ENCODE measurements at regions not wholly inside any gene's neighbourhood (a gene's known extent, or its start where the extent isn't known, plus 50 kb on each side); places are given as distances from the start of the nearest gene placed in this dataset.
"Not testable (repeated sequence)": the region's sequence is repeated elsewhere in the genome, so short reads cannot be mapped to it uniquely, and the experiment has no call there.

DNA sequence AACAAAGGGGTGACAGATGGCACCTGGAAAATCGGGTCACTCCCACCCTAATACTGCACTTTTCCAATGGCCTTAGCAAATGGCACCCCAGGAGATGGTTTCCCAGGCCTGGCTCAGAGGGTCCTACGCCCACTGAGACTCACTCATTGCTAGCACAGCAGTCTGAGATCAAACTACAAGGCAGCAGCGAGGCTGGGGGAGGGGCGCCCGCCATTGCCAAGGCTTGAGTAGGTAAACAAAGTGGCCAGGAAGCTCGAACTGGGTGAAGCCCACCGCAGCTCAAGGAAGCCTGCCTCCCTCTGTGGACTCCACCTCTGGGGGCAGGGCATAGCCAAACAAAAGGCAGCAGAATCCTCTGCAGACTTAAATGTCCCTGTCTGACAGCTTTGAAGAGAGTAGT is 467.2 kb downstream of the EPHA7 start:
- H3K36me3 Mint-ChIP-seq (ENCODE audit: low read depth); H3K27me3 Mint-ChIP-seq (ENCODE audit: low read depth); DNase-seq (ENCODE audit: low spot score); H3K4me1 Mint-ChIP-seq (ENCODE audit: low read depth); H3K4me3 Mint-ChIP-seq; H3K27ac Mint-ChIP-seq: not testable (repeated sequence)
- H3K9me3 Mint-ChIP-seq = peaks cover 16% of the 10 kb centered on the region

GRCh38 chr6:92945799-92946198 is 473.6 kb downstream of the EPHA7 start:
- no peaks in the 10 kb centered on the region for H3K27me3 Mint-ChIP-seq (ENCODE audit: low read depth)
- no peak overlapping the region for H3K4me3 Mint-ChIP-seq
- no peak overlapping the region for H3K27ac Mint-ChIP-seq
- DNase-seq (ENCODE audit: low spot score) = no peak
- no peaks in the 10 kb centered on the region for H3K36me3 Mint-ChIP-seq (ENCODE audit: low read depth)
- H3K9me3 Mint-ChIP-seq = peaks cover 4% of the 10 kb centered on the region
- H3K4me1 Mint-ChIP-seq (ENCODE audit: low read depth) = no peaks in the 10 kb centered on the region

DNA sequence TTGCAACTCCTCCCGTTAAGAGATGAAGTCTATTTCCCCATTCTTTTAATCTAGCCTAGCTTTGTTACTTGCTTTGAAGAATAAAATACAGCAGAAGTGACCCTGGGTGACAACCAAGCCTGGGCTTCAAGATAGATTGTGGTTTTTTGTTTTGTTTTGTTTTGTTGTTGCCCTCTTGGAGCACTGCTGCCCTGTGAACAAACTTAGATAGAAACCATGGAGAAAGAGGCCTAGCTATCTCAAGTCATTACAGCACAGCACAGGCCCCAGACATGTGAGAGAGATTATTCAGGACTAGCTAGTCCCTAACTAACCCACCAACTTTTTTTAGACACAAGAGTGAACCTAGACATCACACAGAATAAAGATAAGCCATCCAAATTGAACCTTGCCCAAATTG is 475.2 kb downstream of the EPHA7 start:
- Mint-ChIP-seq H3K9me3 (no peaks in the 10 kb centered on the region), H3K27ac (no peak overlapping the region)

DNA sequence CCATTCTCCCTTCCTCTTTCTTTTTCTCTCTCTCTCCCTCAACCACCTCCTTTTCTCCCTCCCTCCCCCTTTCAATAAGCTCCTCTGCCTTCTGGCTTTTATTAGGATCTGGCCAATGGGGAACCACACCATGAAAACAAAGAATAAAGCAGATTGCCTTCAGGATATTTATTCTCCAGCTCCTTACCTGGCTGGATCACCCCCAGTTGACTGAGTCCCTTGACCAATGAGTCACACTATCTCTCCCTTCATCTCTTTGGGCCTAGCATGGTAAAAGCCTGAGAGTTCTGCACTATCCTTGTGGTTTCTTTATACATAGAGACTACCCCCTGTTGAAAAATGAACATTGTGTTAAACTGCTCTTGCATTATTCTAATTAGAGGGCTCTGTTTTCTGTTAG is 476.8 kb downstream of the EPHA7 start:
- Mint-ChIP-seq H3K4me3 (no peak overlapping the region), H3K27me3 (ENCODE audit: low read depth) (no peaks in the 10 kb centered on the region), H3K36me3 (ENCODE audit: low read depth) (no peaks in the 10 kb centered on the region), H3K27ac (no peak overlapping the region), H3K9me3 (no peaks in the 10 kb centered on the region), H3K4me1 (ENCODE audit: low read depth) (no peaks in the 10 kb centered on the region)
- no peak for DNase-seq (ENCODE audit: low spot score)

More for the DNA sequence above, 475.2 kb downstream of the EPHA7 start:
- no peaks in the 10 kb centered on the region for H3K36me3 Mint-ChIP-seq (ENCODE audit: low read depth)
- no peak for DNase-seq (ENCODE audit: low spot score)
- no peaks in the 10 kb centered on the region for H3K4me1 Mint-ChIP-seq (ENCODE audit: low read depth)
- no peak overlapping the region for H3K4me3 Mint-ChIP-seq
- no peaks in the 10 kb centered on the region for H3K27me3 Mint-ChIP-seq (ENCODE audit: low read depth)

DNA sequence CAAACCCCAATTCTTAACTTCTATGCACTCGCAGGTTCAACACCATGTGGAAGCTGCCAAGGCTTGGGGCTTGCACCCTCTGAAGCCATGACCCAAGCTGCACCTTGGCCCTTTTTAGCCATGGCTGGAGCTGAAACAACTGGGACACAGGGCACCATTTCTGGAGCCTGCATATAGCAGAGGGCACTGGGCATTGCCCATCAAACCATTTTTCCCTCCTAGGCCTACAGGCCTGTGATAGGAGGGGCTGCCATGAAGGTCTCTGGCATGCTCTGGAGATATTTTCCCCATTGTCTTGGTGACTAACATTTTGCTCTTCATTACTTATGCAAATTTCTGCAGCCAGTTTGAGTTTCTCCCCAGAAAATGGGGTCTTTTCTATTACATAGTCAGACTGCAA is 484.7 kb downstream of the EPHA7 start:
- DNase-seq (ENCODE audit: low spot score) = no peak
- Mint-ChIP-seq H3K27ac (no peak overlapping the region), H3K9me3 (peaks cover 7% of the 10 kb centered on the region), H3K36me3 (ENCODE audit: low read depth) (no peaks in the 10 kb centered on the region), H3K27me3 (ENCODE audit: low read depth) (no peaks in the 10 kb centered on the region), H3K4me3 (no peak overlapping the region), H3K4me1 (ENCODE audit: low read depth) (no peaks in the 10 kb centered on the region)

DNA sequence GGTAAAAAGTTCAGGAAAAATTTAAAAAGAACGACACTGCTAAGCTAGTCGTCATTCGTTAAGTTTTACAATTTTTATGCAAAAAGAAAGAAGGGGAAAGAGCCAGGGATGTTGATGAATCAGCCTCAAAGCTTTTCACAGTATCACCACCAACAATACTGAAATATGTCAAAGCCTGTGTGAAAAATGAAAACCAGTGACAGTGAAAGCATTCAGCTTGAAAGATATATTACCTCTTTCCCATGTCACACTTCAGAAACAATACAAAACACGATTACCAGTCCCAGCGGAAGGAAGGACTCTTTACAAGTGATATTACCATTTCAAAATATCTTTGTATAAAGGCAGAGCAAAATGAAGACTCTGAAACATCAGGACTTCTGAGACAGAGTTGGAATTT is 489.2 kb downstream of the EPHA7 start:
- peaks cover 7% of the 10 kb centered on the region for H3K9me3 Mint-ChIP-seq
- H3K27ac Mint-ChIP-seq = no peak overlapping the region
- H3K27me3 Mint-ChIP-seq (ENCODE audit: low read depth) = no peaks in the 10 kb centered on the region
- H3K36me3 Mint-ChIP-seq (ENCODE audit: low read depth) = no peaks in the 10 kb centered on the region
- no peaks in the 10 kb centered on the region for H3K4me1 Mint-ChIP-seq (ENCODE audit: low read depth)
- no peak for DNase-seq (ENCODE audit: low spot score)
- no peak overlapping the region for H3K4me3 Mint-ChIP-seq

- no peaks in the 10 kb centered on the region for H3K4me1 Mint-ChIP-seq (ENCODE audit: low read depth)
- peaks cover 8% of the 10 kb centered on the region for H3K9me3 Mint-ChIP-seq
- no peak overlapping the region for H3K27ac Mint-ChIP-seq
- no peaks in the 10 kb centered on the region for H3K27me3 Mint-ChIP-seq (ENCODE audit: low read depth)
- no peaks in the 10 kb centered on the region for H3K36me3 Mint-ChIP-seq (ENCODE audit: low read depth)
- no peak overlapping the region for H3K4me3 Mint-ChIP-seq
- no peak for DNase-seq (ENCODE audit: low spot score)
Measured at GRCh38 chr6:92922216-92922806, 497.0 kb downstream of the EPHA7 start.

GRCh38 chr6:92915466-92915865 is 503.9 kb downstream of the EPHA7 start:
- no peak for DNase-seq (ENCODE audit: low spot score)
- H3K4me1 Mint-ChIP-seq (ENCODE audit: low read depth) = no peaks in the 10 kb centered on the region
- peaks cover 3% of the 10 kb centered on the region for H3K9me3 Mint-ChIP-seq
- H3K27me3 Mint-ChIP-seq (ENCODE audit: low read depth) = no peaks in the 10 kb centered on the region
- H3K27ac Mint-ChIP-seq = no peak overlapping the region
- H3K36me3 Mint-ChIP-seq (ENCODE audit: low read depth) = no peaks in the 10 kb centered on the region
- no peak overlapping the region for H3K4me3 Mint-ChIP-seq

DNA sequence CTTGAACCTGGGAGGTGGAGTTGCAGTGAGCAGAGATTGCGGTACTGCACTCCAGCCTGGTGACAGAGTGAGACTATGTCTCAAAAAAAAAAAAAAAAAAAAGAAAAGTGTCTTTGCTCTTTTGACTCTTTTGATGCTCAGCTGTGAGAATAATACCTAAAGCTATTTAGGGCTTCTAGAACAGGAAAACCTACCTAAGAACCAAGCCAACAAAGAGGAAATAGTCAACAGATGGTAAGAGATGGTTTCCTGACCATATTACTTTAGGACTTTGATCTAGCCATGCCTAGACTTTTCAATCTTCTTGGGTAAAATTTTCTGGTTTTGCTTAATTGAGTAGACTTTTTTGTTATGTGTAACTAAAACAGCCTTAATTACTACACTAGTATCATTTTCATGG is 508.1 kb downstream of the EPHA7 start:
- H3K36me3 Mint-ChIP-seq (ENCODE audit: low read depth) = no peaks in the 10 kb centered on the region
- no peaks in the 10 kb centered on the region for H3K4me1 Mint-ChIP-seq (ENCODE audit: low read depth)
- H3K27ac Mint-ChIP-seq = no peak overlapping the region
- DNase-seq (ENCODE audit: low spot score) = no peak
- no peak overlapping the region for H3K4me3 Mint-ChIP-seq
- H3K9me3 Mint-ChIP-seq = peaks cover 3% of the 10 kb centered on the region
- no peaks in the 10 kb centered on the region for H3K27me3 Mint-ChIP-seq (ENCODE audit: low read depth)

- Mint-ChIP-seq H3K27ac (no peak overlapping the region), H3K36me3 (ENCODE audit: low read depth) (no peaks in the 10 kb centered on the region), H3K9me3 (peaks cover 3% of the 10 kb centered on the region)
Measured at GRCh38 chr6:92910646-92911045, 508.7 kb downstream of the EPHA7 start.

DNA sequence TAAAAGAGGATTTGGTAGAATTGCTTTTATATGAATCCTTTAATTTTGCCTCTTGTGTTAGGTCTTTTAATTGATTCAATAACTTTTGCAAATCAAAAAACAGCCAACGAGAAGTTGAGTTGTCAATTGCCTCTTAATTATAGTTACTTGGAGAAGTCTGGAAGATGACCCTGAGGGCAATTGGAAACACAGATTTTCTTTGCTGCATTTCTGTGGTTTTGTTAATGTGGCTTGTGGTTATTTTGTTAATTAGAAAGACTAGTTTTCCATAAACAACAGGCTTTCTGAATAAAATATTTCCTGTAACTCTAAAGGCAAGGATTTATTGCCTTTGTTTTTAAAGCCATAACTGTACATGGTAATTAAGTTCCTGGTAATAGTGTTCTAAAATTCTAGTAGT is 513.0 kb downstream of the EPHA7 start:
- no peak overlapping the region for H3K27ac Mint-ChIP-seq
- H3K36me3 Mint-ChIP-seq (ENCODE audit: low read depth) = no peaks in the 10 kb centered on the region
- no peaks in the 10 kb centered on the region for H3K9me3 Mint-ChIP-seq
- H3K4me3 Mint-ChIP-seq = no peak overlapping the region
- no peaks in the 10 kb centered on the region for H3K4me1 Mint-ChIP-seq (ENCODE audit: low read depth)
- no peak for DNase-seq (ENCODE audit: low spot score)
- no peaks in the 10 kb centered on the region for H3K27me3 Mint-ChIP-seq (ENCODE audit: low read depth)

More at GRCh38 chr6:92910646-92911045, 508.7 kb downstream of the EPHA7 start:
- Mint-ChIP-seq H3K4me1 (ENCODE audit: low read depth) (no peaks in the 10 kb centered on the region), H3K27me3 (ENCODE audit: low read depth) (no peaks in the 10 kb centered on the region), H3K4me3 (no peak overlapping the region)
- DNase-seq (ENCODE audit: low spot score) = no peak

GRCh38 chr6:92893741-92894140 is 525.6 kb downstream of the EPHA7 start:
- Mint-ChIP-seq H3K27me3 (ENCODE audit: low read depth) (no peaks in the 10 kb centered on the region), H3K4me3 (no peak overlapping the region), H3K9me3 (peaks cover 6% of the 10 kb centered on the region), H3K4me1 (ENCODE audit: low read depth) (no peaks in the 10 kb centered on the region), H3K27ac (no peak overlapping the region), H3K36me3 (ENCODE audit: low read depth) (no peaks in the 10 kb centered on the region)
- no peak for DNase-seq (ENCODE audit: low spot score)

- DNase-seq (ENCODE audit: low spot score) = no peak
- Mint-ChIP-seq H3K4me1 (ENCODE audit: low read depth) (no peaks in the 10 kb centered on the region), H3K27ac (no peak overlapping the region), H3K36me3 (ENCODE audit: low read depth) (no peaks in the 10 kb centered on the region), H3K27me3 (ENCODE audit: low read depth) (no peaks in the 10 kb centered on the region), H3K4me3 (no peak overlapping the region), H3K9me3 (peaks cover 6% of the 10 kb centered on the region)
Measured at GRCh38 chr6:92892626-92893170, 526.7 kb downstream of the EPHA7 start.

- no peak overlapping the region for H3K27ac Mint-ChIP-seq
- no peaks in the 10 kb centered on the region for H3K36me3 Mint-ChIP-seq (ENCODE audit: low read depth)
- DNase-seq (ENCODE audit: low spot score) = no peak
- no peak overlapping the region for H3K4me3 Mint-ChIP-seq
- no peaks in the 10 kb centered on the region for H3K4me1 Mint-ChIP-seq (ENCODE audit: low read depth)
- no peaks in the 10 kb centered on the region for H3K27me3 Mint-ChIP-seq (ENCODE audit: low read depth)
- peaks cover 14% of the 10 kb centered on the region for H3K9me3 Mint-ChIP-seq
Measured at GRCh38 chr6:92888316-92888715, 531.0 kb downstream of the EPHA7 start.

- Mint-ChIP-seq H3K27me3 (ENCODE audit: low read depth) (no peaks in the 10 kb centered on the region), H3K36me3 (ENCODE audit: low read depth) (no peaks in the 10 kb centered on the region), H3K27ac (no peak overlapping the region), H3K4me3 (no peak overlapping the region), H3K4me1 (ENCODE audit: low read depth) (no peaks in the 10 kb centered on the region), H3K9me3 (peaks cover 14% of the 10 kb centered on the region)
- DNase-seq (ENCODE audit: low spot score) = no peak
Measured at GRCh38 chr6:92887871-92888270, 531.5 kb downstream of the EPHA7 start.
